ENCODE measurements at regions not wholly inside any gene's neighbourhood (a gene's known extent, or its start where the extent isn't known, plus 50 kb on each side); places are given as distances from the start of the nearest gene placed in this dataset.

DNA sequence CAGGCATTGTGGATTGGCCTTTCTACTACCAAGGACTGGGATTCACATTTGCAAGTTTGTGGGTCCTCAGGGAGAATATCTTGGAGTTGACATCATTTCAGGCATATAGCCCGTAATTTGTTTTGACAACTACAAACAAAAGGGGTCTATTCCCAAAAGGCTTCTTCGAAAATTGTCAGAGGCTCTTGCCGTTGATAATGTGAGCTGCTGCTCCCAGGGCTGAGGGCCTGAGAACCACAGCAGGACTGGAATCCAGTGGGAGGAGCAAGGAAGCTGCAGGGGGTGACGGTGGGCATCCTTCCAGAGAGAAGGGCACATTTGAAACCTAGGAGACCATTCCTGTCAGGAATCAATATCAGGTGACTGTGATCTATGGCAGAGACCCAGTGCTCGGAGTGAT, 761.6 kb upstream of the RBFOX1 start:
- no peak for DNase-seq (ENCODE audit: low read depth, low spot score)
- in situ Hi-C loops (cut with HindIII; ENCODE audit: low pct_unique_long_range_greater_than_20kb, low sequenced_read_pairs): no loop called here

DNA sequence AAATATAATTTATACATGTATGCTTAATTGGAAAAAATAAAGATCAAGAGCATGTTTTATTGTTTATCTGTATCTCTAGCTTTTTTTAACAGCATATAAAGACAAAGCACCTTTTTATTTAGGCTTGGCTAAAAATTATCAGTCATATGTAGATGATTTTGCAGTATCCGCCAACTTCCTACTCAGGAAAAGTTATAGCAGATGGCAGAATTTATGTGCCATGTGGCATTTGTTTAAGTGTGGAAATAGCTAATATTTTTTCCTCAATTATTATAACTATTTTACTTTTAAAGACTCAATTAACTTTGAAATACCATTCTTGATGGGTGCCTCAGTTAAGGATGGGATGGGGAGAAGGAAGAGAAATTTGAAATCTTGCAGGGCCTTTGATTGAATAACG, 762.1 kb upstream of the RBFOX1 start:
- no peak for DNase-seq (ENCODE audit: low read depth, low spot score)
- in situ Hi-C loops (cut with HindIII; ENCODE audit: low pct_unique_long_range_greater_than_20kb, low sequenced_read_pairs): no loop called here

DNA sequence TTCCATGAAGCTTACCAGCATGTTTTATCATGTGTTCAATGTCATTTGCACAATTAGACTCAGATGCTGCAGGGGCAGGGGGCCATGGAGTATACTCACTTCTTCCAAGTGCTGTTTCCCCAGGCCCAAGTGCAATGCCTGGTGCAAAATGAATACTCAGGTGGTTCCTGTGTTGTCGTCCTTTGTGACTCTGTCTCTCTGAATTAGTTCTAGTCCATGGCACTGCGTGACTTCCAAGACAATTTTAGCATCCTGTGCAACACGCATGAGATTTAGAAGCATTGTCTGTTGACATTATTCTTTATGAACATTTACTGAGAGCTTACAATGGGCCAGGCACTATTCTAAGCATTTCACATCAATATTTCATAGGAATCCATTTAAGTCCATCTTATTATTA, 769.7 kb upstream of the RBFOX1 start:
- in situ Hi-C loops (cut with HindIII; ENCODE audit: low pct_unique_long_range_greater_than_20kb, low sequenced_read_pairs): no loop called here
- no peak for DNase-seq (ENCODE audit: low read depth, low spot score)

DNA sequence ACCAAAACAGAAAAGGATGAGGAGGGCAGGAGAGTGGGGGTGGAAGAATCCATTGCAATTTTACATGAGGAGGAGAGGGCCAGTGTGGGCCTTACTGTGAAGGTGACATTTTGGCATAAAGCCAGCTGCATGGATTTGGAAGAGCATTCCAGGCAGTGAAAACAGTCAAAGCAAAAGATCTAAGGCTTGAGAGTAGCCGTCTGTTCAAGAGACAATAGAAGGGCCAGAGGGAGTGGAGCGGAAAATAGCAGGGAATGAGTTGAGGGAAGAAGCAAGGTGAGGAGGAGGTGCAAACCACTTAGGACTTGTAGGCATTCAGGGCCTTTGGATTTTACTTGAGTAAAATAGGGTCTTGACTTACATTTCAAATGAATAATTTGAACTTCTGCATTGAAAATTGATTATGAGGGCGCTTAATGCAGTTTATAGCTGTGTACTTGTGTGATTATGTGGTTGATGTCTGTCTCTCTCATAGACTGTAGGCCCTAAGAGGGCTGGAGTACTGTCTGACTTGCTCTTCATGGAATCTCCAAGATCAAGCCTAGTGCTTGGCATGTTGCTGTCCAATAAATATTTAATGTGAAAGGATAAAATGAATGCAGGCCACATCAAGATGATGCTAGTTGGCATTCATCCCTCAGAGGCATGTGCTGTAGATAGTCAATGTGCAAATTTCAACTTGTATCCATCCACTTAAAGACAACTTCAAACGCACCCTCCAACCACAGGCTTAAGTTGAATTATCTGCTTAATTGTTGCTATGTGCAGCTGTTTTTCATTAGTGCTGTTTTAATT, 772.1 kb upstream of the RBFOX1 start:
- in situ Hi-C loops (cut with HindIII; ENCODE audit: low pct_unique_long_range_greater_than_20kb, low sequenced_read_pairs): no loop called here

DNA sequence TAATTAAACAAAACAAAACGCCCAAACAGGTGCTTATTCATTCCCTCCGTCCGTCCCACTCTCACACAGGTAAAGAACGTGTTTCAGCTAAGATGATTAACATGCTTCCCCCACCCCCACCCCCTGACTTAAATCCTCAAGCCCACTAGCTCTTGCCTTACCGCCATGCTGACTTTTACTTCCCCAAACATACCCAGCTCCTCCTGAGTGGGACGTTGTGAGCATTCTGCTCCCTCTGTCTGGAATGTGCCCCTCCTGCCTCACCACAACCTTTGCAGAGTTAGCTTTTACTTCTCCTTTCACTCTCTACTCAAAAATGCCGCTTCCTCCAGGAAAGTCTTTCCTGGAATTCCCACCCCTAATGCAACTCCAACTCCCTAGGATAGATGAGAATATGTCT, 774.0 kb upstream of the RBFOX1 start:
- no peak for DNase-seq (ENCODE audit: low read depth, low spot score)
- in situ Hi-C loops (cut with HindIII; ENCODE audit: low pct_unique_long_range_greater_than_20kb, low sequenced_read_pairs): no loop called here

More for the DNA sequence above, 772.1 kb upstream of the RBFOX1 start:
- no peak for DNase-seq (ENCODE audit: low read depth, low spot score)

DNA sequence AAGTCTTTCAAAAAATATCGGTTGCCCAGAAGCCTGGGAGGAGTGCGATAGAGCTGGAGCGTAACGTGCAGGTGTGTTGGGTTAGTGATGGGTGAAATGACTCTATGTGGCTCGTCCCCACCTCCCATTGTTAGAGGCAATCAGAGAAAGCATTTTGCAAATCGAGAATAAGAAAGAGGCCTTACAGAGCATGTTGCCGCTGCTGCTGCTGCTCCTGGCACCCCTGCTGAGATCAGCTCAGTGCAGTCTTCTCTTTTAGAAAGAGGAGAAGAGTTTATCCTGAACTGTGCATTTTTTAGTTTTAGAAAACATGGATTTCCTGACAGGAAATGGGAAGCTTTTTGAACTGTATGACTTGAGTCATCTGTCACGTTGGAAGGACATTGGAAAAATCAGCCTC, 774.5 kb upstream of the RBFOX1 start:
- no peak for DNase-seq (ENCODE audit: low read depth, low spot score)
- in situ Hi-C loops (cut with HindIII; ENCODE audit: low pct_unique_long_range_greater_than_20kb, low sequenced_read_pairs): no loop called here

DNA sequence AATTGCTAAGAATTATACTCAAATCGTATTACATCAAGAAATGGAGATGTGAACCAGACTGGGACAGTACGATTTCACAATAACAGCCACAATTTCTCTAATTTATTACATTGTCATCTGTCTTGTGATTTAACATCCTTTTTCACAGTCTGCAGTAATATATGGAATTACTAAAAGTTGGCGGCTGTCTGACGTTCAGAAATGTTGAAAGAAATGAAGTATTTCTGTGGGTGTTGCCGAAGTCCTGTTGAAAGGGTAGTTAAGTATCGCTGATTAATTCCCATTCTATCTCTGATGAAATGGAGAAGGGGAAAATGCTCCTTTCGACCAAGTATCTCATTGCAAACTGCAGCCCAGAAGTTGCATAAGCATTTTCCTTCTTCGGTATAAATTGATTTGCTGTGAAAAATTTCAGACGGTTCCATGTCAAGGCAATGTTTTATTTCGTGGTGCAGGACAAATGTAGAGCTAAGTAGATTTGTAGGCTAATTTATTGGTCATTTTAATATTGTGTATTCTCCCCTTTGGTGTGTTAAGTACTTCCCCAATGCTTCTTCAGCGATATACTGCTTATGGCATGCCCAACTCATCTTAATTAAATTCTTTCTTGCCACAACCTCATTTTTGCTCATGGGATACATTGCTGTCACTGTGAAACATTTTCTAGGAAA, 775.2 kb upstream of the RBFOX1 start:
- in situ Hi-C loops (cut with HindIII; ENCODE audit: low pct_unique_long_range_greater_than_20kb, low sequenced_read_pairs): no loop called here
- DNase-seq (ENCODE audit: low read depth, low spot score): no peak

DNA sequence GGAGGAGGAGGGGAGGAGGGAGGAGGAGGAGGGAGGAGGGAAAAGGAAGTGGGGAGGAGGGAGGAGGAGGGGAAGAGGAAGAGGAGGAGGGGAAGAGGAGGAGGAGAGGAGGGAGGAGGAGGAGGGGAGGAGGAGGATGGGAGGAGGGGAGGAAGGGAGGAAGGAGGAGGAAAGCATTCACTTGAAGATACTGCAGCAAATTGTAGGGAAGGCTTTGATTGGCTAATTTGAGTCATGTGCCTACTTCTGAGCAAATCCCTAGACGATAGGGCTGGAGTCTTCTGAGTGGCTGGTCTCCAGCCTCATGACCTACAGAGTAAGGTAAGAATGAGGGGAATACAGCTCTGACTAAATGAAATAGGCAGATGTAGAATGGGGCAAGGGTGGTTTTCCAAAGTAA, 783.2 kb upstream of the RBFOX1 start:
- in situ Hi-C loops (cut with HindIII; ENCODE audit: low pct_unique_long_range_greater_than_20kb, low sequenced_read_pairs): no loop called here
- DNase-seq (ENCODE audit: low read depth, low spot score): no peak

DNA sequence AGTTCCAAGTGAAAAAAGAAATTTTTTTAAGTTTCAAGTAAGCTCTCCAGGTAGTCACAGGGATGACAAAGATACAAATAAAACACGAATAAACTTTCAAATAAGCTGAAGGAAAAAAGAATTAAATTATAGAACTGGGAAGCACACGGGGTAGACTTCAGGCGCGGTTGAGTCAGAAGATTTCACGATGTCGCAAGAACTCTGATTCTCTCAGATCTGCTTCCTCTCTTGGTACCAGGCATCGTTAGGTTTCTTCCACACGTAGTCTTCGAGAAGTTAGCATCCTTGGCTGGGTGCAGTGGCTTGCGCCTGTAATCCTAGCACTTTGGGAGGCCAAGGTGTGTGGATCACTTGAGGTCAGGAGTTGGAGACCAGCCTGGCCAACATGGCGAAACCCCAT, 784.1 kb upstream of the RBFOX1 start:
- no peak for DNase-seq (ENCODE audit: low read depth, low spot score)
- in situ Hi-C loops (cut with HindIII; ENCODE audit: low pct_unique_long_range_greater_than_20kb, low sequenced_read_pairs): no loop called here

DNA sequence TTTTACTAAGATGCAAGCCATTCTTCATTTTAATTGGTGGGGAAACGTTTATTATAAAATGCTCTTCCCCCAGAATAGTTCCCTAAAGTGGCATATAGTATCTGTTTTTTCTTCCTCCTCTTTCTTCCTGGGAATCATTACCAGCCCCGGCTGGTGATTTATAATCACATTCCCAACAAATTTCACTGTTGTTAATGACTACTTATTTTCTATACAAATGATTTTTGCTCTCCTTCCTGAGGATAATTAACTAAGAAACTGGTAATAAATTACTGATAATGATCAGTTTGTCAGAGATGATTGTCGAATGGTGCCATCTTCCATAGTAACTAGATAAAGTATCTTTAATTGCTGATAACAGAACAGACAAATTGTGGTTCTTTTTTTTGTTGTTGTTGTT, 785.5 kb upstream of the RBFOX1 start:
- no peak for DNase-seq (ENCODE audit: low read depth, low spot score)
- in situ Hi-C loops (cut with HindIII; ENCODE audit: low pct_unique_long_range_greater_than_20kb, low sequenced_read_pairs): no loop called here

DNA sequence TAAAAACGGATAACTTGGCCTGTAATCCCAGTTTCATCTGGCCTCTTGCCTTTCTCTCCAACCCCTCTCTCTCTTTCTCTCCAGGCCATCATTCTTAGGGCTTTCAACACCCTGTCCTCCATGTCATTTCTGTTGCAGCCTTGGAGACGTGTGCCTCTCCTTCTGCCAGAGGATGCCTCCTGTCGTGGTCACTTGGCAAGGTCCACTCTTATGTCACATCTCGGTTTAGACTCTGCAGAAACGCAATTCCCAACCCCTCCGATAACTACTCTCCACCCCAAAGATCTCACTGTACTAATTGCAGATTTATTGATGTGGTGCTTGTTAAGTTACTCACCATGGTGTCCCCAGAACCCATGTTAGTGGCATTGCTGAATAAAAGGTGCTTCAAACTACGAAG, 787.3 kb upstream of the RBFOX1 start:
- DNase-seq (ENCODE audit: low read depth, low spot score): no peak
- in situ Hi-C loops (cut with HindIII; ENCODE audit: low pct_unique_long_range_greater_than_20kb, low sequenced_read_pairs): no loop called here

DNA sequence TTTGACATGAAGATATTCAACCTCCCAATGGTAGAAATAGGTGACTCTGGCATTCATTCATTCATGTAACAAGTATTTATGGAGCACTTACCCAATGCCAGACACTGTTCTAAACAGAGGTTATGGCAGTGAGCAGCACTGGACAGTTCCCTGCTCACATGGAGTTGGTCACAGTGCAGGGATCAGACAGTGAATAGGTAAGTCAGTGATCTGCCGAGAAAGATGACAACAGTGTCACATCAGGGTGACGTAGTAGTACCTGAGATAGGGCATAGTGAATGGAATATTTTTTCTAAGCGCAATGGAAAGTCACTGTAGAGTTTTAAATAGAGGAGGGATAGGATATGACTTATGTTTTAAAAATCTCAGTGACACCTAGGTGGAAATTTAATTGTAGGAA, 791.4 kb upstream of the RBFOX1 start:
- DNase-seq (ENCODE audit: low read depth, low spot score): no peak
- in situ Hi-C loops (cut with HindIII; ENCODE audit: low pct_unique_long_range_greater_than_20kb, low sequenced_read_pairs): no loop called here

DNA sequence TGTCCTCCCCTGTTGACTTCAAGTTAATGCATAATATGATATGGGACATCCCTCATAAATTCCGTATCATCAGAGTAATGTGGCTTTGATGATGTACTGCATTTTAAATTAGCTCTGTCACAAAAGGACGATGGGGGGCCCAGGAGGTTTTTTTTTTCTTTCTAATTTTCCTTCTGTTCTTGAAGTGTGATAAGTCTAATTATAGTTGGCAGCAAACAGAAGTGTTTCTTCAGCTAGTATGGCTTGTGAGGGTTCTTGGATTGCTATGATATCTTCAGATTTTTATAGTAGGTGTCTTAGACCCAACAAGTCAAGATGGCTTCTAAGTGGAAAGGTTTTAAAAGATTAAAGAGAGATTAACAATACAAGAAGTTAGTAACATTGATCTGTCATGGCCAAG, 796.2 kb upstream of the RBFOX1 start:
- in situ Hi-C loops (cut with HindIII; ENCODE audit: low pct_unique_long_range_greater_than_20kb, low sequenced_read_pairs): no loop called here

DNA sequence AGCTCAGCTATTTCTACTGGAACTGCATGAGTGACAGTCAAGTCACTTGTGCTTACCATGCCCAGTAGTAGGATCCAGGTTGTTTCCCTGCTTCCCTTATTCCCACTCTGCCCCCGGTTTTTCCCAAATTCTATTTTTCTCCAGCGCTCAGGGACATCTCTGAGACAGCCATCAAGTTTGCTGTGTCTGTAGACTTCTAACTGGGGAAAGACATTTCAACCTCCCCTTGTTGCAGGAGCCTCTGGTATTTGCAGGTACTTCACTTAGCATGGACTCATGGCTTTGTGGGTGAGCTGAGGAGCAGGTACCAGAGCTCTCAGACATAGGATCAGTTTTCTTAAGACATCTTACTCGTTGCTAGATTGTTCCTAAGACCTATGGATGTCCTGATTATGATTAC, 801.6 kb upstream of the RBFOX1 start:
- no peak for DNase-seq (ENCODE audit: low read depth, low spot score)
- in situ Hi-C loops (cut with HindIII; ENCODE audit: low pct_unique_long_range_greater_than_20kb, low sequenced_read_pairs): no loop called here

More for the DNA sequence above, 796.2 kb upstream of the RBFOX1 start:
- DNase-seq (ENCODE audit: low read depth, low spot score): no peak

DNA sequence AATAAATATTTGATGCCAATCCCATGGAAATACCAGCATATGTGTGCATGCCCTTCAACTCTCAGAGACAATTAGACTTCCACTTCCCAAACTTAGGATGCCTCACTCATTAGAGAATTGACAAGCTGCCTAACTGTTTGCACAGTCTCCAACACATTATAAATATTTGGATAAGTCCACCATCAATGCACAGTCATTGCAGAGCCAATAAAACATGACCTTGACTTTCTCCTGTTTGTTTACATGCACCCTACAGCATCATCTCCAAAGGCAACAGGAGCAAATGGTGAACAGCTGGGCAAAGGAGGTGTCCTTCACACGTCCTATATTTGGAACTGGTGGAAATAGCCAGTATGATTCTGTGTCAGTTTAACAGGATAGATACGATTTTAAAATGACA, 804.4 kb upstream of the RBFOX1 start:
- no peak for DNase-seq (ENCODE audit: low read depth, low spot score)
- in situ Hi-C loops (cut with HindIII; ENCODE audit: low pct_unique_long_range_greater_than_20kb, low sequenced_read_pairs): no loop called here

DNA sequence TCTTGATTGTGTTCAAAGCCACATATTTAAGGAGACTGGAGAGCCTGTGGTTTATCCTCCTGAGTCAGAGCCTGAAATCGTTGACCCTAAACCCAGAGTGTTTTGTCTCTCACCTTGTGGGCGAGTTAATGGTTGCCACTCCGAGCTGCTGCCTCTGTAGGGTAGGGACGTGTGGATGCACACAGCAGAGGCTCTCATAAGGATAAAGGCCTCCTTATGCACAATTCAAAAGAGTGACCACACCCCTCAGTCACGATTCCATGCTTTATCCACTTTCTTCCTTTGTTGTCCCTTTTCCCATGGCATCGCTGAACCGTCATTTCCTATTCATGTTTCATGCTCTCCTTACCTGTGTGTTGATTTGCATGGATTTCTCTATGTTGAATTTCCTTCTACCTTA, 805.0 kb upstream of the RBFOX1 start:
- DNase-seq (ENCODE audit: low read depth, low spot score): no peak
- in situ Hi-C loops (cut with HindIII; ENCODE audit: low pct_unique_long_range_greater_than_20kb, low sequenced_read_pairs): no loop called here

DNA sequence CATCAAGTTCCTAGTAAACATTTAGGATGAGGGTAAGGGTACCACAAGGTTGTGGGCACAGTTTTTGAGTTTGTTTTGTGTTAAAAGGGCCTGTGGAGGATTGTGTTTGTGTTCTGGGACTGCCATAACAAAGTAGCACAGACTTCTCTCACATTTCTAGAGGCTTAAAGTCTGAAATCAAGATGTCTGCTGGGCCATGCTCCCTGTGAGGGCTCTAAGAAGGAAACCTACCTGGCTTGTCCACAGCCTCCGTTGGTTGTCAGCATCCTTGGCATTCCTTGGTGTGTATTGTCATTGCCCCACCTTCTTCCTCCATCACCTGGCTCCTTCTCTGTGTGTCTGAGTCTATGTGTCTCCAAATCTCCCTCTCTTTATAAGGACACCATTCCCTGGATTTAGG, 808.1 kb upstream of the RBFOX1 start:
- no peak for DNase-seq (ENCODE audit: low read depth, low spot score)
- in situ Hi-C loops (cut with HindIII; ENCODE audit: low pct_unique_long_range_greater_than_20kb, low sequenced_read_pairs): no loop called here

DNA sequence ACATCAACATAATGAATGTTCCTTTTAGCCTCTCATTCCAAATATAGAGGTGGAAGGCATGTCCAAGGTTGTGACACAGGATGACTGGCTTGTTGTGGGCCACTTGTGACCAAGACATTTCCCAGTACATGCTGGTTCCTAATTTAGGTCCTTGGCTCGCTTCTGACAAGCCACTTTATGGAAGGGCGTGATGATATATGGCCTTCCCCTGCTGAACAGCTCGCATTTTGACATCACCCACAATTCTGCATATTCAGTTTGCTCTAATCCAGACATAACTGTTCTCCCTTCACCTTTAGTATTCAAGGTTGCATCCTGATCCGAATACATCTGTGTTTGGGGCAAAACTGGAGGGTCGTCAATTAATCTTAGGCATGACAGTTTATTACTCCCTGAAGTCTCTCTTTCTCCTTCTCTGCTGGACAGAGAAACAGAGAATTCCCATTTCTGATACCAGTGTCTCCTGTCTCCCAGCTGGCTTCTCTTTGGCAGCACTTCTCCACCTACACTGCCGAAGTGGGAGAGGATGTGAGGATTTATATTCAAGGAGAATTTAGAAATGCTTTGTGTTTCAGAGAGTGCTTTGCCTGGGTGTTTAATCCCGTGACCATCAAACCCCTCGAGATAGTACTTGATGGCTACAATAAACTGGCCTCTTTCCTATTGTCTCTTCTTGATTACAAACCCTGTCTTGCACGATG, 815.5 kb upstream of the RBFOX1 start:
- in situ Hi-C loops (cut with HindIII; ENCODE audit: low pct_unique_long_range_greater_than_20kb, low sequenced_read_pairs): no loop called here

DNA sequence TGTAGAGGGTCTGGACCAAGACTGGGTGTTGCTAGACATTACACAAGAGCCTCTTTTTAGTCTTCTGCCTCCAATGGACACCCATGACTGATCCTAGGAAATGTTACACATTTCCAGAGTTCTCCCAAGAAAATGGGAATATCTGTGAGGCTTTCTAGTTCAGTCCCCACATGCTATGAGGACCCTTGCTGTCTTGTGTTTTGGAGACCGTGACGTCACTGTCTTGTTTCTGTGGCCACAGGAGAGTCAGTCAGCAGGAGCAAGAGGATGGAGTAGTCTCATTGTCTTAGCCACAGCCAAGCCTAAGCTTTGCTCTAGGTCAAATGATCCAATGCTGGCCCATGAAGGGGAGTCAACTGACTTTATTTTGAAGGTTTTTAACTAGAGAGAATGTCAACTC, 820.1 kb upstream of the RBFOX1 start:
- DNase-seq (ENCODE audit: low read depth, low spot score): no peak
- in situ Hi-C loops (cut with HindIII; ENCODE audit: low pct_unique_long_range_greater_than_20kb, low sequenced_read_pairs): no loop called here

More for the DNA sequence above, 815.5 kb upstream of the RBFOX1 start:
- DNase-seq (ENCODE audit: low read depth, low spot score): no peak
